NCI-H510A treated with DMSO at 0.1 percent for 48 hours (cell line): ENCODE measurements at regions not wholly inside any gene's neighbourhood (a gene's known extent, or its start where the extent isn't known, plus 50 kb on each side); places are given as distances from the start of the nearest gene placed in this dataset.
"Not testable (repeated sequence)": the region's sequence is repeated elsewhere in the genome, so short reads cannot be mapped to it uniquely, and the experiment has no call there.

Experiments
- DNase-seq: peaks from one replicate; lab custom pipeline; 2025; lab: John Stamatoyannopoulos, UW

- DNase-seq, result no peak
Observed at GRCh38 chr6:126811321-126811720, 307.1 kb upstream of the RSPO3 start.

GRCh38 chr6:126812010-126812409 is 306.5 kb upstream of the RSPO3 start:
- no peak for DNase-seq

- no peak for DNase-seq
Observed at GRCh38 chr6:126812651-126813050, 305.8 kb upstream of the RSPO3 start.

- no peak for DNase-seq
Observed at GRCh38 chr6:126820634-126821033, 297.8 kb upstream of the RSPO3 start.

- DNase-seq, result no peak
Observed at GRCh38 chr6:126821706-126822105, 296.8 kb upstream of the RSPO3 start.

GRCh38 chr6:126824226-126824625 is 294.2 kb upstream of the RSPO3 start:
- no peak for DNase-seq

- no peak for DNase-seq
Observed at GRCh38 chr6:126824815-126825214, 293.7 kb upstream of the RSPO3 start.

GRCh38 chr6:126826166-126826714 is 292.2 kb upstream of the RSPO3 start:
- DNase-seq, result no peak

GRCh38 chr6:126831461-126831860 is 287.0 kb upstream of the RSPO3 start:
- no peak for DNase-seq

- no peak for DNase-seq
Observed at GRCh38 chr6:126842769-126843168, 275.7 kb upstream of the RSPO3 start.

GRCh38 chr6:126848119-126848518 is 270.4 kb upstream of the RSPO3 start:
- no peak for DNase-seq

GRCh38 chr6:126867641-126868040 is 250.8 kb upstream of the RSPO3 start:
- DNase-seq, result no peak

- DNase-seq, result no peak
Observed at GRCh38 chr6:126873351-126873750, 245.1 kb upstream of the RSPO3 start.

- no peak for DNase-seq
Observed at GRCh38 chr6:126873791-126874190, 244.7 kb upstream of the RSPO3 start.

GRCh38 chr6:126876446-126876845 is 242.0 kb upstream of the RSPO3 start:
- no peak for DNase-seq

- no peak for DNase-seq
Observed at GRCh38 chr6:126880964-126881363, 237.5 kb upstream of the RSPO3 start.

- DNase-seq, result no peak
Observed at GRCh38 chr6:126886106-126886505, 232.4 kb upstream of the RSPO3 start.

GRCh38 chr6:126888727-126889725 is 229.4 kb upstream of the RSPO3 start:
- no peak for DNase-seq

GRCh38 chr6:126890055-126890454 is 228.4 kb upstream of the RSPO3 start:
- no peak for DNase-seq

GRCh38 chr6:126891158-126891557 is 227.3 kb upstream of the RSPO3 start:
- DNase-seq, result no peak

- not testable (repeated sequence) for DNase-seq
Observed at GRCh38 chr6:126892869-126893268, 225.6 kb upstream of the RSPO3 start.

GRCh38 chr6:126897758-126898157 is 220.7 kb upstream of the RSPO3 start:
- DNase-seq, result no peak

GRCh38 chr6:126904176-126904575 is 214.3 kb upstream of the RSPO3 start:
- no peak for DNase-seq
